HCT116 (cell line): ENCODE measurements at regions not wholly inside any gene's neighbourhood (a gene's known extent, or its start where the extent isn't known, plus 50 kb on each side); places are given as distances from the start of the nearest gene placed in this dataset.

Experiments used
- ATAC-seq: fragments of 200-7000 bp; cut with Tn5 transposase; 2 replicates; pipeline ENCODE4 v1.9.1; 2020; ENCODE audit warnings: mild to moderate bottlenecking, moderate library complexity
- BruUV-seq: library from RNA; stranded (reverse); fragments of 400-500 nt; replicated peaks from 2 replicates; lab custom pipeline; 2021; lab: Mats Ljungman, UMichigan
- CTCF ChIA-PET: fragments of 300-600 bp; sonication (Branson Sonifier 250); formaldehyde crosslinking; loops from one replicate; lab custom pipeline; 2021; ENCODE audit warnings: antibody characterized with exemption; lab: Charles Lee
- POLR2A ChIA-PET: fragments of 300-600, 350-600 bp; sonication (Branson Sonifier 250); formaldehyde crosslinking; loops from one replicate; lab custom pipeline; 2021; ENCODE audit warnings: antibody characterized with exemption; lab: Charles Lee
- RAD21 ChIA-PET, 2 experiments: fragments of 300-600 bp; sonication (Branson Sonifier 250); formaldehyde crosslinking; loops; one replicate each; lab custom pipeline; 2023; ENCODE audit warnings: low total read pairs in 2 of 2; ENCODE audit not compliant: uncharacterized antibody in 2 of 2, unreplicated experiment in 2 of 2, low non-redundant PET in 1 of 2; lab: Charles Lee
- DNase-seq: peaks from one replicate; pipeline ENCODE4 v3.0.0-alpha.2; 2010; ENCODE audit warnings: low read depth, low spot score
- H2AFZ ChIP-seq: fragments of 200-600 bp; shearing (Covaris generic), sonication (generic); 2 replicates; pipeline ENCODE4 v1.6.1; 2017; ENCODE audit warnings: low read depth, mixed run types, mixed read lengths, antibody characterized with exemption, low read length; ENCODE audit not compliant: poor library complexity, severe bottlenecking
- H3K27ac ChIP-seq: 2 replicates; pipeline ENCODE4 v1.5.1; 2012; ENCODE audit warnings: low read depth, low read length
- H3K27me3 ChIP-seq: fragments of 200-600 bp; sonication (generic); 2 replicates; pipeline ENCODE4 v1.6.1; 2016; ENCODE audit warnings: mixed run types, low read length, mixed read lengths; ENCODE audit not compliant: insufficient read depth
- H3K36me3 ChIP-seq, 2 experiments: fragments of 200-500 bp in 1 of 2; fragments of 200-600 bp in 1 of 2; sonication (Bioruptor generic) in 1 of 2; sonication (generic) in 1 of 2; 2 replicates each; pipeline versions ENCODE4 v1.5.1 to v1.6.1; 2014 to 2016; ENCODE audit warnings: low read length in 2 of 2, inconsistent platforms in 1 of 2, mixed read lengths in 1 of 2, mixed run types in 1 of 2; ENCODE audit not compliant: insufficient read depth in 2 of 2, control insufficient read depth in 1 of 2
- H3K4me1 ChIP-seq, 2 experiments: fragments of 200-600 bp in 1 of 2; sonication (generic) in 1 of 2; 2 replicates each; pipeline versions ENCODE4 v1.5.1 to v1.6.1; 2012 to 2017; ENCODE audit warnings: low read length in 2 of 2, inconsistent platforms in 1 of 2, mild to moderate bottlenecking in 1 of 2, mixed read lengths in 1 of 2, mixed run types in 1 of 2, moderate library complexity in 1 of 2; ENCODE audit not compliant: insufficient read depth in 2 of 2, control insufficient read depth in 1 of 2
- H3K4me2 ChIP-seq: fragments of 200-600 bp; sonication (generic); 2 replicates; pipeline ENCODE4 v1.6.1; 2017; ENCODE audit warnings: mixed run types, low read length, mixed read lengths
- H3K4me3 ChIP-seq, 2 experiments: fragments of 200-600 bp in 1 of 2; sonication (generic) in 1 of 2; replicated peaks in 1 of 2; 2 replicates each; pipeline ENCODE4 v1.5.1; 2011 to 2016; ENCODE audit warnings: low read length in 2 of 2, control low read depth in 1 of 2, low read depth in 1 of 2, mild to moderate bottlenecking in 1 of 2, mixed read lengths in 1 of 2, mixed run types in 1 of 2
- H3K79me2 ChIP-seq: fragments of 200-600 bp; sonication (generic); 2 replicates; pipeline ENCODE4 v1.6.1; 2017; ENCODE audit warnings: mild to moderate bottlenecking, mixed run types, low read length, moderate library complexity, mixed read lengths; ENCODE audit not compliant: insufficient read depth
- H3K9ac ChIP-seq: fragments of 200-600 bp; sonication (generic); 2 replicates; pipeline ENCODE4 v1.6.1; 2016; ENCODE audit warnings: low read length, mixed read lengths
- H3K9me2 ChIP-seq: fragments of 200-600 bp; sonication (generic), shearing (Covaris generic); 2 replicates; pipeline ENCODE4 v1.6.1; 2017; ENCODE audit warnings: mixed run types, mild to moderate bottlenecking, moderate library complexity; ENCODE audit not compliant: insufficient read depth
- H3K9me3 ChIP-seq, 2 experiments: fragments of 200-500 bp in 1 of 2; fragments of 200-600 bp in 1 of 2; sonication (Bioruptor generic) in 1 of 2; sonication (generic) in 1 of 2; 2 replicates each; pipeline ENCODE4 v1.6.1; 2014 to 2017; ENCODE audit warnings: low read length in 2 of 2, mixed read lengths in 2 of 2, inconsistent platforms in 1 of 2, low read depth in 1 of 2, mild to moderate bottlenecking in 1 of 2, mixed run types in 1 of 2, moderate library complexity in 1 of 2; ENCODE audit not compliant: control insufficient read depth in 1 of 2, insufficient read depth in 1 of 2
- H4K20me1 ChIP-seq: fragments of 200-600 bp; sonication (generic), shearing (Covaris generic); 2 replicates; pipeline ENCODE4 v1.6.1; 2017; ENCODE audit warnings: mixed run types, mild to moderate bottlenecking, moderate library complexity; ENCODE audit not compliant: insufficient read depth
- ATF3 ChIP-seq: IDR thresholded peaks from 2 replicates; pipeline ENCODE4 v1.6.1; 2012
- ELF1 ChIP-seq: IDR thresholded peaks from 2 replicates; pipeline ENCODE4 v1.6.1; 2012; ENCODE audit warnings: low read depth, borderline replicate concordance
- EZH2phosphoT487 ChIP-seq: fragments of 200-600 bp; IDR thresholded peaks from 2 replicates; pipeline ENCODE4 v1.6.1; 2018; ENCODE audit warnings: antibody characterized with exemption, borderline replicate concordance
- FOSL1 ChIP-seq: IDR thresholded peaks from 2 replicates; pipeline ENCODE4 v1.6.1; 2012; ENCODE audit warnings: low read depth
- MAX ChIP-seq: IDR thresholded peaks from 2 replicates; pipeline ENCODE4 v1.6.1; 2012
- RAD21 ChIP-seq: IDR thresholded peaks from 2 replicates; pipeline ENCODE4 v1.6.1; 2012; ENCODE audit warnings: low read depth, mild to moderate bottlenecking
- SRF ChIP-seq: IDR thresholded peaks from 2 replicates; pipeline ENCODE4 v1.6.1; 2012; ENCODE audit warnings: low read depth
- YY1 ChIP-seq: IDR thresholded peaks from 2 replicates; pipeline ENCODE4 v1.6.1; 2011; ENCODE audit warnings: low read length, low read depth, moderate library complexity, mild to moderate bottlenecking; ENCODE audit not compliant: insufficient replicate concordance; ENCODE audit errors: extremely low read depth
- ZFX ChIP-seq: fragments of 450-650 bp; IDR thresholded peaks from 2 replicates; pipeline ENCODE4 v1.6.1; 2017
- intact Hi-C: fragments of 100-400 bp; cut with micrococcal nuclease; formaldehyde crosslinking; loops from 2 replicates; pipeline ENCODE4 v1.10.0; 2022
- TF ChIP-seq, protein P1 (sequence below): IDR thresholded peaks from 2 replicates; pipeline ENCODE4 v1.6.1; 2012; ENCODE audit warnings: low read depth

DNA sequence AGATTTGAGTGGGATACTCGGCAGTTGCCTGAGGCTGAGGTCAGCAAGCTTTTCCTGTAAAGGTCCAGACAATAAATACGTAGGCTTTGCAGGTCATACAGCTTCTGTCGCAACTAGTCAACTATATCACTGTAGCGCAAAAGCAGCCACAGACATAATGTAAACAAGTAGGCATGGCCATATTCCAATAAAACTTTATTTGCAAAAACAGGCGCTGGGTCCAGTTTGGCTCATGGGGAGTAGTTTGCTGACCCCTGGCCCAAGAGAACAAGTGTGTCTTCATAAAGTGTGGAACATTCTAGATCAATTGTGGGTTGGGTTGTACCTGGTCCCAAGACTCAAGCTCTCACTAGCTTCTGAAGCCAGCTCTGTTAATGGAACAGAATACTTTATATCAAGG, 78.8 kb downstream of the MIS18A start:
- no peak overlapping the region for H3K4me3 ChIP-seq
- H3K79me2 ChIP-seq, result no peaks in the 10 kb centered on the region
- no peak for DNase-seq
- H2AFZ ChIP-seq, result no peak overlapping the region
- RAD21 ChIA-PET, result no interaction called here
- intact Hi-C loops, result no loop called here
- H3K27me3 ChIP-seq, result peaks cover 39% of the 10 kb centered on the region
- BruUV-seq, result no TSS peak
- no peaks in the 10 kb centered on the region for H3K9me3 ChIP-seq
- H3K27ac ChIP-seq, result no peak overlapping the region
- ATAC-seq, result no peak
- no peaks in the 10 kb centered on the region for H4K20me1 ChIP-seq
- CTCF ChIA-PET, result no interaction called here
- no peaks in the 10 kb centered on the region for H3K36me3 ChIP-seq
- TF ChIP-seq, protein P1, sequence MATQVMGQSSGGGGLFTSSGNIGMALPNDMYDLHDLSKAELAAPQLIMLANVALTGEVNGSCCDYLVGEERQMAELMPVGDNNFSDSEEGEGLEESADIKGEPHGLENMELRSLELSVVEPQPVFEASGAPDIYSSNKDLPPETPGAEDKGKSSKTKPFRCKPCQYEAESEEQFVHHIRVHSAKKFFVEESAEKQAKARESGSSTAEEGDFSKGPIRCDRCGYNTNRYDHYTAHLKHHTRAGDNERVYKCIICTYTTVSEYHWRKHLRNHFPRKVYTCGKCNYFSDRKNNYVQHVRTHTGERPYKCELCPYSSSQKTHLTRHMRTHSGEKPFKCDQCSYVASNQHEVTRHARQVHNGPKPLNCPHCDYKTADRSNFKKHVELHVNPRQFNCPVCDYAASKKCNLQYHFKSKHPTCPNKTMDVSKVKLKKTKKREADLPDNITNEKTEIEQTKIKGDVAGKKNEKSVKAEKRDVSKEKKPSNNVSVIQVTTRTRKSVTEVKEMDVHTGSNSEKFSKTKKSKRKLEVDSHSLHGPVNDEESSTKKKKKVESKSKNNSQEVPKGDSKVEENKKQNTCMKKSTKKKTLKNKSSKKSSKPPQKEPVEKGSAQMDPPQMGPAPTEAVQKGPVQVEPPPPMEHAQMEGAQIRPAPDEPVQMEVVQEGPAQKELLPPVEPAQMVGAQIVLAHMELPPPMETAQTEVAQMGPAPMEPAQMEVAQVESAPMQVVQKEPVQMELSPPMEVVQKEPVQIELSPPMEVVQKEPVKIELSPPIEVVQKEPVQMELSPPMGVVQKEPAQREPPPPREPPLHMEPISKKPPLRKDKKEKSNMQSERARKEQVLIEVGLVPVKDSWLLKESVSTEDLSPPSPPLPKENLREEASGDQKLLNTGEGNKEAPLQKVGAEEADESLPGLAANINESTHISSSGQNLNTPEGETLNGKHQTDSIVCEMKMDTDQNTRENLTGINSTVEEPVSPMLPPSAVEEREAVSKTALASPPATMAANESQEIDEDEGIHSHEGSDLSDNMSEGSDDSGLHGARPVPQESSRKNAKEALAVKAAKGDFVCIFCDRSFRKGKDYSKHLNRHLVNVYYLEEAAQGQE, result no peak
- no peak for TF ChIP-seq SRF
- TF ChIP-seq ELF1, result no peak
- TF ChIP-seq YY1, result no peak
- no peak for TF ChIP-seq RAD21
- TF ChIP-seq FOSL1, result no peak
- TF ChIP-seq, all 23 proteins: peak for 0
- Histone ChIP-seq H3K9me2 (no peaks in the 10 kb centered on the region), H3K9ac (no peak overlapping the region), H3K4me2 (no peak overlapping the region), H3K4me1 (no peaks in the 10 kb centered on the region)
- POLR2A ChIA-PET, result no interaction called here

- ChIA-PET RAD21 (no interaction called here), POLR2A (no interaction called here), CTCF (no interaction called here)
- Histone ChIP-seq H3K4me3 (no peak overlapping the region), H3K9me2 (no peaks in the 10 kb centered on the region), H3K4me1 (no peaks in the 10 kb centered on the region), H3K9me3 (no peaks in the 10 kb centered on the region), H3K79me2 (no peaks in the 10 kb centered on the region), H3K27ac (no peak overlapping the region), H4K20me1 (no peaks in the 10 kb centered on the region), H3K36me3 (no peaks in the 10 kb centered on the region), H3K27me3 (peaks cover 39% of the 10 kb centered on the region), H3K4me2 (no peak overlapping the region), H2AFZ (no peak overlapping the region), H3K9ac (no peak overlapping the region)
- intact Hi-C loops, result no loop called here
- no peak for DNase-seq
- BruUV-seq, result no TSS peak
- ATAC-seq, result no peak
- no peak for TF ChIP-seq FOSL1
- TF ChIP-seq, protein P1, result no peak
- no peak for TF ChIP-seq YY1
- TF ChIP-seq SRF, result no peak
- no peak for TF ChIP-seq MAX
- no peak for TF ChIP-seq ATF3
- TF ChIP-seq EZH2phosphoT487, result no peak
- TF ChIP-seq ZFX, result no peak
Observed at GRCh38 chr21:32198384-32198783, 80.5 kb downstream of the MIS18A start.
